ENCODE measurements at regions not wholly inside any gene's neighbourhood (a gene's known extent, or its start where the extent isn't known, plus 50 kb on each side); places are given as distances from the start of the nearest gene placed in this dataset.

- H3K79me2 ChIP-seq (ENCODE audit: low read length), result no peaks in the 10 kb centered on the region
- H3K9me3 ChIP-seq (ENCODE audit: insufficient read depth, low read length), result no peaks in the 10 kb centered on the region
- H4K20me1 ChIP-seq (ENCODE audit: insufficient read depth, low read length), result no peaks in the 10 kb centered on the region
- H3K36me3 ChIP-seq (replicated peaks; ENCODE audit: low read depth, low read length), result no peaks in the 10 kb centered on the region
- no peaks in the 10 kb centered on the region for H3K27me3 ChIP-seq (ENCODE audit: low read depth, low read length)
- no peak overlapping the region for H2AFZ ChIP-seq (ENCODE audit: low read depth, low read length)
- no peak overlapping the region for H3K4me3 ChIP-seq (ENCODE audit: low read length)
- no peak overlapping the region for H3K4me2 ChIP-seq (ENCODE audit: low read length)
- no peak overlapping the region for H3K27ac ChIP-seq (ENCODE audit: low read length)
- H3K9ac ChIP-seq (ENCODE audit: low read length), result no peak overlapping the region
- TF ChIP-seq CTCF (IDR thresholded peaks at IDR 0.05; ENCODE audit: low read depth, low read length) (no peak), EZH2phosphoT487 (IDR thresholded peaks at IDR 0.05; ENCODE audit: low read depth) (no peak)
- no peaks in the 10 kb centered on the region for H3K4me1 ChIP-seq (ENCODE audit: low read length)
Measured at GRCh38 chr1:106526650-106527049, 529.8 kb upstream of the PRMT6 start.

- Histone ChIP-seq H3K36me3 (replicated peaks; ENCODE audit: low read depth, low read length) (no peaks in the 10 kb centered on the region), H3K4me3 (ENCODE audit: low read length) (no peak overlapping the region)
Measured at GRCh38 chr1:106534612-106535011, 521.9 kb upstream of the PRMT6 start.

GRCh38 chr1:106536741-106537140 is 519.7 kb upstream of the PRMT6 start:
- TF ChIP-seq CTCF (IDR thresholded peaks at IDR 0.05; ENCODE audit: low read depth, low read length) (no peak), EZH2phosphoT487 (IDR thresholded peaks at IDR 0.05; ENCODE audit: low read depth) (no peak)
- H3K27ac ChIP-seq (ENCODE audit: low read length), result no peak overlapping the region
- H3K79me2 ChIP-seq (ENCODE audit: low read length), result no peaks in the 10 kb centered on the region
- peaks cover 2% of the 10 kb centered on the region for H3K36me3 ChIP-seq (replicated peaks; ENCODE audit: low read depth, low read length)
- no peaks in the 10 kb centered on the region for H4K20me1 ChIP-seq (ENCODE audit: insufficient read depth, low read length)
- H3K4me2 ChIP-seq (ENCODE audit: low read length), result no peak overlapping the region
- peaks cover 10% of the 10 kb centered on the region for H3K4me1 ChIP-seq (ENCODE audit: low read length)
- H3K9me3 ChIP-seq (ENCODE audit: insufficient read depth, low read length), result no peaks in the 10 kb centered on the region
- no peak overlapping the region for H3K9ac ChIP-seq (ENCODE audit: low read length)
- no peaks in the 10 kb centered on the region for H3K27me3 ChIP-seq (ENCODE audit: low read depth, low read length)
- H3K4me3 ChIP-seq (ENCODE audit: low read length), result no peak overlapping the region
- H2AFZ ChIP-seq (ENCODE audit: low read depth, low read length), result no peak overlapping the region

More at GRCh38 chr1:106534612-106535011, 521.9 kb upstream of the PRMT6 start:
- H3K9me3 ChIP-seq (ENCODE audit: insufficient read depth, low read length), result no peaks in the 10 kb centered on the region
- TF ChIP-seq CTCF (IDR thresholded peaks at IDR 0.05; ENCODE audit: low read depth, low read length) (peak; percentile 31; the same call in 1 of the 2 replicates), EZH2phosphoT487 (IDR thresholded peaks at IDR 0.05; ENCODE audit: low read depth) (no peak)
- H3K27ac ChIP-seq (ENCODE audit: low read length), result no peak overlapping the region
- H3K79me2 ChIP-seq (ENCODE audit: low read length), result no peaks in the 10 kb centered on the region
- H4K20me1 ChIP-seq (ENCODE audit: insufficient read depth, low read length), result no peaks in the 10 kb centered on the region
- no peak overlapping the region for H3K4me2 ChIP-seq (ENCODE audit: low read length)
- H3K4me1 ChIP-seq (ENCODE audit: low read length), result peaks cover 10% of the 10 kb centered on the region
- no peak overlapping the region for H3K9ac ChIP-seq (ENCODE audit: low read length)
- H2AFZ ChIP-seq (ENCODE audit: low read depth, low read length), result no peak overlapping the region
- H3K27me3 ChIP-seq (ENCODE audit: low read depth, low read length), result no peaks in the 10 kb centered on the region

- Histone ChIP-seq H3K79me2 (ENCODE audit: low read length) (no peaks in the 10 kb centered on the region), H3K27me3 (ENCODE audit: low read depth, low read length) (no peaks in the 10 kb centered on the region), H3K4me2 (ENCODE audit: low read length) (no peak overlapping the region), H3K36me3 (replicated peaks; ENCODE audit: low read depth, low read length) (no peaks in the 10 kb centered on the region), H3K27ac (ENCODE audit: low read length) (no peak overlapping the region), H3K4me1 (ENCODE audit: low read length) (no peaks in the 10 kb centered on the region), H3K4me3 (ENCODE audit: low read length) (no peak overlapping the region), H3K9ac (ENCODE audit: low read length) (no peak overlapping the region), H3K9me3 (ENCODE audit: insufficient read depth, low read length) (no peaks in the 10 kb centered on the region), H4K20me1 (ENCODE audit: insufficient read depth, low read length) (no peaks in the 10 kb centered on the region), H2AFZ (ENCODE audit: low read depth, low read length) (no peak overlapping the region)
- no peak for TF ChIP-seq CTCF (IDR thresholded peaks at IDR 0.05; ENCODE audit: low read depth, low read length)
Measured at GRCh38 chr1:106548726-106549125, 507.7 kb upstream of the PRMT6 start.

Data from OCI-LY3 (cell line).